IMR-90 (cell line): ENCODE measurements at regions not wholly inside any gene's neighbourhood (a gene's known extent, or its start where the extent isn't known, plus 50 kb on each side); places are given as distances from the start of the nearest gene placed in this dataset.

Source experiments
- ATAC-seq: fragments of 200-7000 bp; cut with Tn5 transposase; 2 replicates; pipeline ENCODE4 v1.9.1; 2020; ENCODE audit warnings: low read depth, mild to moderate bottlenecking, moderate library complexity
- BruUV-seq: library from RNA; stranded (reverse); fragments of 400-500 nt; replicated peaks from 2 replicates; lab custom pipeline; 2021; lab: Mats Ljungman, UMichigan
- CTCF ChIA-PET: fragments of 300-600 bp; formaldehyde crosslinking; extraction: SDS; loops from one replicate; lab custom pipeline; 2021; ENCODE audit warnings: antibody characterized with exemption; lab: Yijun Ruan, JAX
- POLR2A ChIA-PET: fragments of 300-600 bp; sonication (Branson Sonifier 250); formaldehyde crosslinking; loops from one replicate; lab custom pipeline; 2022; ENCODE audit warnings: antibody characterized with exemption; ENCODE audit not compliant: unreplicated experiment; lab: Charles Lee
- DNase-seq: peaks from one replicate; pipeline ENCODE4 v3.0.0; 2013
- H2AFZ ChIP-seq: replicated peaks from 2 replicates; pipeline ENCODE3; 2013; ENCODE audit warnings: low read length, mild to moderate bottlenecking; ENCODE audit not compliant: poor library complexity
- H2AK5ac ChIP-seq: 2 replicates; pipeline ENCODE4 v1.6.1; 2013; ENCODE audit warnings: low read depth, low read length, inconsistent platforms
- H2AK9ac ChIP-seq: replicated peaks from 2 replicates; pipeline ENCODE3; 2013; ENCODE audit warnings: mild to moderate bottlenecking, low read depth, low read length, moderate library complexity; ENCODE audit not compliant: poor library complexity
- H2BK120ac ChIP-seq: 2 replicates; pipeline ENCODE4 v1.6.1; 2013; ENCODE audit warnings: low read depth, low read length, inconsistent platforms
- H2BK15ac ChIP-seq: 3 replicates; pipeline ENCODE4 v1.6.1; 2013; ENCODE audit warnings: low read depth, low read length, inconsistent platforms
- H2BK20ac ChIP-seq: 2 replicates; pipeline ENCODE4 v1.6.1; 2013; ENCODE audit warnings: low read depth, mild to moderate bottlenecking, inconsistent platforms, low read length, moderate library complexity
- H2BK5ac ChIP-seq: 2 replicates; pipeline ENCODE4 v1.6.1; 2013; ENCODE audit warnings: mild to moderate bottlenecking, low read depth, low read length, inconsistent platforms; ENCODE audit not compliant: poor library complexity, severe bottlenecking
- H3K14ac ChIP-seq: replicated peaks from 2 replicates; pipeline ENCODE4 v1.6.1; 2013; ENCODE audit warnings: low read depth, low read length, inconsistent platforms
- H3K18ac ChIP-seq: 2 replicates; pipeline ENCODE4 v1.6.1; 2013; ENCODE audit warnings: low read depth, low read length, control low read depth
- H3K23ac ChIP-seq: 2 replicates; pipeline ENCODE4 v1.6.1; 2013; ENCODE audit warnings: low read depth, low read length, inconsistent platforms
- H3K27ac ChIP-seq: 2 replicates; pipeline ENCODE4 v1.5.1; 2013; ENCODE audit warnings: mild to moderate bottlenecking, control low read depth, low read length; ENCODE audit not compliant: insufficient read depth
- H3K27me3 ChIP-seq: 2 replicates; pipeline ENCODE4 v1.6.1; 2013; ENCODE audit warnings: low read length; ENCODE audit not compliant: control insufficient read depth, insufficient read depth
- H3K36me3 ChIP-seq: 2 replicates; pipeline ENCODE4 v1.6.1; 2013; ENCODE audit warnings: low read length, mixed read lengths; ENCODE audit not compliant: control insufficient read depth, insufficient read depth
- H3K4ac ChIP-seq: 2 replicates; pipeline ENCODE4 v1.6.1; 2013; ENCODE audit warnings: low read depth, low read length, inconsistent platforms
- H3K4me1 ChIP-seq: 2 replicates; pipeline ENCODE4 v1.6.1; 2013; ENCODE audit warnings: low read length, mixed read lengths; ENCODE audit not compliant: control insufficient read depth, insufficient read depth
- H3K4me2 ChIP-seq: 2 replicates; pipeline ENCODE4 v1.6.1; 2013; ENCODE audit warnings: low read depth, mild to moderate bottlenecking, control low read depth, low read length, moderate library complexity
- H3K4me3 ChIP-seq: 2 replicates; pipeline ENCODE4 v1.5.1; 2013; ENCODE audit warnings: low read depth, mild to moderate bottlenecking, control low read depth, low read length, moderate library complexity; ENCODE audit not compliant: insufficient read depth
- H3K56ac ChIP-seq: 2 replicates; pipeline ENCODE4 v1.6.1; 2013; ENCODE audit warnings: low read length, inconsistent platforms; ENCODE audit not compliant: insufficient read depth; ENCODE audit errors: extremely low read depth
- H3K79me1 ChIP-seq, 2 experiments: 2 replicates each; pipeline ENCODE4 v1.6.1; 2013; ENCODE audit warnings: low read length in 2 of 2, inconsistent platforms in 1 of 2, low read depth in 1 of 2
- H3K9ac ChIP-seq: 2 replicates; pipeline ENCODE4 v1.6.1; 2013; ENCODE audit warnings: low read depth, low read length, control low read depth
- H3K9me1 ChIP-seq: 2 replicates; pipeline ENCODE4 v1.6.1; 2013; ENCODE audit warnings: low read length, inconsistent platforms; ENCODE audit not compliant: insufficient read depth
- H3K9me3 ChIP-seq: 2 replicates; pipeline ENCODE4 v1.6.1; 2013; ENCODE audit warnings: low read length; ENCODE audit not compliant: control insufficient read depth, insufficient read depth
- H4K20me1 ChIP-seq: 2 replicates; pipeline ENCODE4 v1.6.1; 2013; ENCODE audit warnings: low read length, inconsistent platforms; ENCODE audit not compliant: insufficient read depth
- H4K5ac ChIP-seq: 2 replicates; pipeline ENCODE4 v1.6.1; 2013; ENCODE audit warnings: mild to moderate bottlenecking, low read depth, low read length, control low read depth
- H4K8ac ChIP-seq, 2 experiments: 2 replicates each; pipeline ENCODE4 v1.6.1; 2013; ENCODE audit warnings: low read depth in 2 of 2, low read length in 2 of 2, control low read depth in 1 of 2, inconsistent platforms in 1 of 2
- H4K91ac ChIP-seq: 2 replicates; pipeline ENCODE4 v1.6.1; 2013; ENCODE audit warnings: low read depth, low read length, inconsistent platforms; ENCODE audit not compliant: insufficient read depth
- CHD1 ChIP-seq: IDR thresholded peaks from 2 replicates; pipeline ENCODE4 v1.6.1; 2012; ENCODE audit warnings: low read depth, low read length, improper control_type of control experiment
- FOS ChIP-seq: fragments of 150-350 bp; IDR thresholded peaks from 2 replicates; pipeline ENCODE4 v1.6.1; 2016; ENCODE audit warnings: low read depth, low read length
- MXI1 ChIP-seq: IDR thresholded peaks from 2 replicates; pipeline ENCODE4 v1.6.1; 2012; ENCODE audit warnings: low read depth, mild to moderate bottlenecking, low read length, moderate library complexity, borderline replicate concordance
- RCOR1 ChIP-seq: IDR thresholded peaks from 2 replicates; pipeline ENCODE4 v1.6.1; 2012; ENCODE audit warnings: mild to moderate bottlenecking, low read length, improper control_type of control experiment; ENCODE audit not compliant: insufficient replicate concordance
- WGBS, 2 experiments: methylation state at CpG; one replicate each; pipeline versions ENCODE4 v1.1.5 to v1.1.7; 2013; ENCODE audit warnings: missing lambda C conversion rate in 2 of 2; ENCODE audit not compliant: insufficient read length in 1 of 2; ENCODE audit errors: extremely low coverage in 2 of 2; 5-methylcytosine and 5-hydroxymethylcytosine counted together
- dilution Hi-C: fragments of 300-500 bp; cut with HindIII; formaldehyde crosslinking; loops from one replicate; pipeline ENCODE4 v1.14.3; 2018; ENCODE audit warnings: low sequenced_read_pairs; ENCODE audit not compliant: unreplicated experiment
- in situ Hi-C: fragments of 300-500 bp; cut with MboI; formaldehyde crosslinking; loops from 3 replicates; pipeline ENCODE4 v1.14.3; 2019; ENCODE audit warnings: low sequenced_read_pairs, inconsistent platforms, mixed read lengths
- intact Hi-C: fragments of 100-400 bp; cut with micrococcal nuclease; formaldehyde crosslinking; loops from 2 replicates; pipeline ENCODE4 v1.10.0; 2022
- TF ChIP-seq, protein P1 (sequence below): fragments of 150-350 bp; IDR thresholded peaks from 2 replicates; pipeline ENCODE4 v1.6.1; 2017; ENCODE audit warnings: mild to moderate bottlenecking, antibody characterized with exemption, low read length, low read depth

DNA sequence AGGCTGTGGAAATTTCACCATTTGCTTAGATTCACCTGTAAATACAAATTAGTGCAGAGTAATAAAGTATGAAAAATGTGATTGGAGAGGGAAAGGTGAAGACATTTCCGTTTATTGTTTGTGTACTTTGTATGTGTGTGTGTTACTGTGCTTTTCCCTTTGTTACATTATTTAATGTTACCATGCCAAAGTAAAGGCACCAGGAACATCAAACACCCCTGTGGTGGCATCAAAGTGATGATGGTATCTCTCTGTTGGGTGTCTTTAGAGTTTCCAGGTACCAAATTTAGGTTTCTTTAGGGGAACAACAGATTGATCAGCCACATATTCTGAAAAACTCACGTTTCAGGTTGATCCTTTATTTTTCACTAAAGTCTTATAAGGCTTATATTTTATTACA, 189.0 kb upstream of the FBXO33 start:
- no peak for ATAC-seq
- in situ Hi-C loops = no loop called here
- no peak overlapping the region for H2BK120ac ChIP-seq

More for the DNA sequence above, 189.0 kb upstream of the FBXO33 start:
- Histone ChIP-seq H3K9me1 (no peaks in the 10 kb centered on the region), H3K27ac (no peak overlapping the region), H3K23ac (no peak overlapping the region), H3K4ac (no peak overlapping the region), H3K36me3 (no peaks in the 10 kb centered on the region), H3K4me2 (no peak overlapping the region), H2BK15ac (no peak overlapping the region), H2AK9ac (no peak overlapping the region), H2AFZ (no peak overlapping the region), H3K27me3 (no peaks in the 10 kb centered on the region), H3K79me1 (no peaks in the 10 kb centered on the region), H2BK5ac (no peak overlapping the region), H2AK5ac (no peak overlapping the region), H4K91ac (no peak overlapping the region), H3K56ac (no peak overlapping the region), H4K5ac (no peak overlapping the region), H4K8ac (no peak overlapping the region), H2BK20ac (no peak overlapping the region), H3K14ac (no peak overlapping the region), H3K9me3 (peaks cover 12% of the 10 kb centered on the region), H3K9ac (no peak overlapping the region), H3K4me3 (no peak overlapping the region), H4K20me1 (no peaks in the 10 kb centered on the region), H3K4me1 (no peaks in the 10 kb centered on the region), H3K18ac (no peak overlapping the region)
- no TSS peak for BruUV-seq
- no peak for DNase-seq
- TF ChIP-seq FOS = no peak
- TF ChIP-seq CHD1 = no peak
- TF ChIP-seq, protein P1, sequence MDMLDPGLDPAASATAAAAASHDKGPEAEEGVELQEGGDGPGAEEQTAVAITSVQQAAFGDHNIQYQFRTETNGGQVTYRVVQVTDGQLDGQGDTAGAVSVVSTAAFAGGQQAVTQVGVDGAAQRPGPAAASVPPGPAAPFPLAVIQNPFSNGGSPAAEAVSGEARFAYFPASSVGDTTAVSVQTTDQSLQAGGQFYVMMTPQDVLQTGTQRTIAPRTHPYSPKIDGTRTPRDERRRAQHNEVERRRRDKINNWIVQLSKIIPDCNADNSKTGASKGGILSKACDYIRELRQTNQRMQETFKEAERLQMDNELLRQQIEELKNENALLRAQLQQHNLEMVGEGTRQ = no peak
- TF ChIP-seq RCOR1 = no peak
- TF ChIP-seq MXI1 = no peak
- intact Hi-C loops (no loop called here), dilution Hi-C loops (no loop called here)
- CTCF ChIA-PET = no interaction called here
- POLR2A ChIA-PET = no interaction called here
- WGBS, 2 experiments = 100% methylated on average over 1 of the region's 2 CpGs; no CpG with 5 or more reads in 1 of the 2 experiments
